T-cell (primary cell): ENCODE measurements at regions not wholly inside any gene's neighbourhood (a gene's known extent, or its start where the extent isn't known, plus 50 kb on each side); places are given as distances from the start of the nearest gene placed in this dataset.

ENCODE experiments used
- ATAC-seq, 4 experiments: fragments of 200-7000 bp in 3 of 4; fragments of 150-1000 bp in 1 of 4; cut with Tn5 transposase; replicated peaks in 1 of 4; 1 replicate in 3 of 4; 2 replicates in 1 of 4; pipeline ENCODE4 v1.10.0; 2021; ENCODE audit warnings: moderate library complexity in 3 of 4, mild to moderate bottlenecking in 2 of 4, moderate number of reproducible peaks in 1 of 4
- CTCF ChIA-PET, 2 donors: fragments of 300-600 bp; sonication (Branson Sonifier 250); formaldehyde crosslinking; loops; one replicate each; lab custom pipeline; 2022; ENCODE audit warnings: antibody characterized with exemption in 2 of 2; lab: Charles Lee
- POLR2A ChIA-PET, 2 donors: fragments of 300-600 bp; sonication (Branson Sonifier 250); formaldehyde crosslinking; loops; one replicate each; lab custom pipeline; 2022; ENCODE audit warnings: antibody characterized with exemption in 2 of 2; lab: Charles Lee
- DNase-seq, 35 experiments: peaks; one replicate each; pipeline versions ENCODE4 v3.0.0 to v3.0.0-alpha.2; 2013 to 2023
- H3K27ac ChIP-seq: one replicate; pipeline ENCODE4 v1.5.1; 2013; ENCODE audit warnings: low read length
- H3K27me3 ChIP-seq, 2 experiments: replicated peaks in 1 of 2; 1 replicate in 1 of 2; 2 replicates in 1 of 2; pipeline versions ENCODE4 v1.6.1 to v1.7.0; 2013; ENCODE audit warnings: low read length in 1 of 2, mixed read lengths in 1 of 2; ENCODE audit not compliant: control insufficient read depth in 2 of 2, insufficient read depth in 2 of 2; ENCODE audit errors: extremely low read depth in 1 of 2
- H3K36me3 ChIP-seq, 2 donors: 1 replicate in 1 of 2; 2 replicates in 1 of 2; pipeline versions ENCODE4 v1.6.1 to v1.7.0; 2013; ENCODE audit warnings: low read length in 1 of 2; ENCODE audit not compliant: control insufficient read depth in 2 of 2, insufficient read depth in 1 of 2; ENCODE audit errors: extremely low read depth in 1 of 2
- H3K4me1 ChIP-seq, 2 experiments: 1 replicate in 1 of 2; 2 replicates in 1 of 2; pipeline versions ENCODE4 v1.6.1 to v1.7.0; 2013; ENCODE audit warnings: low read length in 2 of 2, mixed read lengths in 1 of 2; ENCODE audit not compliant: insufficient read depth in 2 of 2, control insufficient read depth in 1 of 2; ENCODE audit errors: extremely low read depth in 1 of 2
- H3K4me3 ChIP-seq, 2 donors: 1 replicate in 1 of 2; 2 replicates in 1 of 2; pipeline versions ENCODE4 v1.5.1 to v1.7.0; 2013; ENCODE audit warnings: mild to moderate bottlenecking in 2 of 2, low read length in 1 of 2, moderate library complexity in 1 of 2; ENCODE audit not compliant: control insufficient read depth in 1 of 2; ENCODE audit errors: extremely low read depth in 1 of 2
- H3K9me3 ChIP-seq: 2 replicates; pipeline ENCODE4 v1.7.0; 2013
- H3K27ac Mint-ChIP-seq, 2 donors: one replicate each; pipeline ENCODE4 v1.8.0; 2020 to 2021; ENCODE audit warnings: mild to moderate bottlenecking in 2 of 2, mixed read lengths in 2 of 2
- H3K27me3 Mint-ChIP-seq, 2 donors: one replicate each; pipeline ENCODE4 v1.8.0; 2021 to 2022; ENCODE audit warnings: mixed read lengths in 2 of 2
- H3K36me3 Mint-ChIP-seq: one replicate; pipeline ENCODE4 v1.8.0; 2021; ENCODE audit warnings: mixed read lengths
- H3K4me1 Mint-ChIP-seq, 3 donors: one replicate each; pipeline ENCODE4 v1.8.0; 2020 to 2022; ENCODE audit warnings: mixed read lengths in 3 of 3, mild to moderate bottlenecking in 1 of 3
- H3K4me3 Mint-ChIP-seq, 3 donors: one replicate each; pipeline ENCODE4 v1.8.0; 2020 to 2022; ENCODE audit warnings: mild to moderate bottlenecking in 3 of 3, mixed read lengths in 3 of 3, moderate library complexity in 3 of 3
- H3K9me3 Mint-ChIP-seq, 3 donors: one replicate each; pipeline ENCODE4 v1.8.0; 2020 to 2022; ENCODE audit warnings: mixed read lengths in 3 of 3
- WGBS: methylation state at CpG from one replicate; pipeline ENCODE4 v1.1.5; 2013; ENCODE audit warnings: missing lambda C conversion rate; ENCODE audit not compliant: insufficient coverage; 5-methylcytosine and 5-hydroxymethylcytosine counted together

GRCh38 chr9:24766081-24766480, 220.4 kb upstream of the IZUMO3 start:
- ChIA-PET POLR2A (no interaction called here), CTCF (no interaction called here)
- Mint-ChIP-seq H3K27ac (no peak overlapping the region), H3K36me3 (no peaks in the 10 kb centered on the region), H3K4me3 (no peak overlapping the region), H3K27me3 (no peaks in the 10 kb centered on the region), H3K4me1 (no peaks in the 10 kb centered on the region), H3K9me3 (peaks cover 27 to 50% (median 30%) of the 10 kb centered on the region in 3 donors)
- H3K36me3 ChIP-seq: no peaks in the 10 kb centered on the region
- H3K4me3 ChIP-seq: no peak overlapping the region
- H3K9me3 ChIP-seq: peaks cover 6% of the 10 kb centered on the region
- H3K27me3 ChIP-seq: no peaks in the 10 kb centered on the region
- DNase-seq: no peak
- H3K27ac ChIP-seq: no peak overlapping the region
- no peaks in the 10 kb centered on the region for H3K4me1 ChIP-seq
- no CpG with 5 or more reads among the region's 1 CpG for WGBS
- no peak for ATAC-seq

DNA sequence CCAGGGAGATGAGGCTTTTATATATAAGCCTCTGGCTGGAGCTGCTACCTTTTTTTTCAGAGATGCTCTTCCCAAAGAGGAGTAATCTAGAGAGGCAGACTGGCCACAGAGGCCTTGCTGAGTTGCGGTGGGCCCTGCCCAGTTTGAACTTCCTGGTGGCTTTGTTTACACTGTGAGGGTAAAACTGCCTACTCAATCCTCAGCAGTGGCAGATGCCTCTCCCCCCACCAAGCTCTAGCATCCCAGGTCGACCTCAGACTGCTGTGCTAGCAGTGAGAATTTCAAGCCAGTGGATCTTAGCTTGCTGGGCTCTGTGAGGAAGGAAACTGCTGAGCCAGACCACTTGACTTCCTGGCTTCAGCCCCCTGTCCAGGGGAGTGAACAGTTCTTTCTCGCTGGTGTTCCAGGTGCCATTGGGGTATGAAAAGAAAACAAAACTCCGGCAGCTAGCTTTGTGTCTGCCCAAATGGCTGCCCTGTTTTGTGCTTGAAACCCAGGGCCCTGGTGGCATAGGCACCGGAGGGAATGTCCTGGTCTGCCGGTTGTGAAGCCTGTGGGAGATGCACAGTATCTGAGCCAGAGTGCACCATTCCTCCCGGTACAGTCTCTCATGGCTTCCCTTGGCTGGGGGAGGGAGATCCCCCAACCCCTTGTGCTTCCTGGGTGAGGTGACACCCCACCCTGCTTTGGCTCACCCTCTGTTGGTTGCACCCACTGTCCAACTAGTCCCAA, 219.5 kb upstream of the IZUMO3 start:
- no peaks in the 10 kb centered on the region for H3K36me3 Mint-ChIP-seq

GRCh38 chr9:24738421-24738961, 192.8 kb upstream of the IZUMO3 start:
- Mint-ChIP-seq H3K27me3 (no peaks in the 10 kb centered on the region), H3K4me3 (no peak overlapping the region), H3K9me3 (peaks cover 15 to 34% (median 18%) of the 10 kb centered on the region in 3 donors), H3K4me1 (no peaks in the 10 kb centered on the region), H3K36me3 (no peaks in the 10 kb centered on the region), H3K27ac (no peak overlapping the region)
- Histone ChIP-seq H3K4me3 (no peak overlapping the region), H3K27ac (no peak overlapping the region), H3K9me3 (peaks cover 3% of the 10 kb centered on the region), H3K27me3 (no peaks in the 10 kb centered on the region), H3K36me3 (no peaks in the 10 kb centered on the region), H3K4me1 (no peaks in the 10 kb centered on the region)
- DNase-seq: no peak
- ATAC-seq: no peak
- ChIA-PET CTCF (no interaction called here), POLR2A (no interaction called here)
- WGBS: 86% methylated on average over 14 of the region's 29 CpGs

More for the DNA sequence above, 219.5 kb upstream of the IZUMO3 start:
- H3K27ac Mint-ChIP-seq: no peak overlapping the region
- DNase-seq: no peak
- peaks cover 6% of the 10 kb centered on the region for H3K9me3 ChIP-seq
- no peak overlapping the region for H3K4me3 ChIP-seq
- no peak overlapping the region for H3K4me3 Mint-ChIP-seq
- no peak for ATAC-seq
- ChIA-PET POLR2A (no interaction called here), CTCF (no interaction called here)
- no peaks in the 10 kb centered on the region for H3K4me1 ChIP-seq
- WGBS: 76% methylated on average over 4 of the region's 7 CpGs
- H3K9me3 Mint-ChIP-seq: peaks cover 31 to 52% (median 36%) of the 10 kb centered on the region in 3 donors
- H3K4me1 Mint-ChIP-seq: no peaks in the 10 kb centered on the region
- H3K27ac ChIP-seq: no peak overlapping the region
- no peaks in the 10 kb centered on the region for H3K27me3 Mint-ChIP-seq
- H3K27me3 ChIP-seq: no peaks in the 10 kb centered on the region
- H3K36me3 ChIP-seq: no peaks in the 10 kb centered on the region

DNA sequence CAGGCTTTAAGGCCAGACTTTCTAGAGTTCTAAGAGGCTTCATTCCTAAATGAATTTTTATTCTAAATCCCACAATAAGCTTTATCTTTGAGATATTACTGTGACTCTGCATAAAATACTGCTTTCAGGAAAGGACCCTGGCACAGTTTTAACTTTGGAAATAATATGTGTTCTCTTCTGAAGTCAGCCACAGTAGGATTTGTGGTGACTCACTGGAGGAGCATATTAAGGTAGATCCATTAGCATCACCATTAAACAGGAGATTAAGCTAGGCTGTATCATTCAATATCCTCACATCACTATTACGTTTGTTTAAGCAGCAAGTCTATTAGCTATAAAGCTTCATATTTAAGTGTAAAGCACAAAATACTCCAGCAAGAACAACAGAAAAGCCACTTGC, 186.1 kb upstream of the IZUMO3 start:
- Mint-ChIP-seq H3K4me1 (no peaks in the 10 kb centered on the region), H3K27me3 (no peaks in the 10 kb centered on the region), H3K27ac (no peak overlapping the region), H3K4me3 (no peak overlapping the region), H3K36me3 (no peaks in the 10 kb centered on the region), H3K9me3 (peaks cover 8 to 33% (median 10%) of the 10 kb centered on the region in 3 donors)
- no peak for ATAC-seq
- Histone ChIP-seq H3K36me3 (no peaks in the 10 kb centered on the region), H3K9me3 (peaks cover 2% of the 10 kb centered on the region), H3K4me3 (no peak overlapping the region), H3K27me3 (no peaks in the 10 kb centered on the region), H3K4me1 (no peaks in the 10 kb centered on the region), H3K27ac (no peak overlapping the region)
- no peak for DNase-seq
- ChIA-PET CTCF (no interaction called here), POLR2A (interaction anchor here in 1 of 2 donors (0.7 kb wide), 1 partner anchor 568 kb away, joined by 3 read pairs; no protein-coding TSS in a partner anchor)
- WGBS: 50% methylated on average over 1 of the region's 1 CpG

DNA sequence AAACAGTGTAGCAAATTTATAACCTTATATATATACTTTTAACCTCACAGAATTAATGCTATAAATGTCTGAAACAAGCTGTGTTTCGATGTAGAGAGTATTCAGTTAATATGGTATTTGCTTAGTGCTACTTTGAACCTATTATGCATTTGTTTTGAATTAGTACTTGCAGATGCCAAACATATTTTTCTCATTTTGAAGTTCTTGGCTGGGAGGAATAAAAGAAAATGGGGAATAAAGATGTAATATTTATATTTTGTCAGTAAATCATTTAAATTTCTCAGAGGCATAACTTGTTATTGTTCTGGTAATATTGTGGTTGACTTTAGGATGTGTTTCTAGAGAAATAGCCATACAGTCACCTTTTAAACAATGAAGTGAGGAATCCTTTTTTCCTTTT, 175.9 kb upstream of the IZUMO3 start:
- no peaks in the 10 kb centered on the region for H3K36me3 Mint-ChIP-seq
- no peak for DNase-seq
- ChIA-PET POLR2A (no interaction called here), CTCF (interaction anchor here in 1 of 2 donors (0.7 kb wide), 1 partner anchor 410 kb away, joined by 3 read pairs; no protein-coding TSS in a partner anchor)
- no peak overlapping the region for H3K4me3 Mint-ChIP-seq
- Histone ChIP-seq H3K4me3 (no peak overlapping the region), H3K36me3 (no peaks in the 10 kb centered on the region), H3K27ac (no peak overlapping the region), H3K4me1 (no peaks in the 10 kb centered on the region), H3K9me3 (peaks cover 2% of the 10 kb centered on the region), H3K27me3 (no peaks in the 10 kb centered on the region)
- WGBS: no CpG with 5 or more reads among the region's 1 CpG
- no peak overlapping the region for H3K27ac Mint-ChIP-seq
- ATAC-seq: no peak
- peaks cover 4 to 22% (median 15%) of the 10 kb centered on the region in 3 donors for H3K9me3 Mint-ChIP-seq
- no peaks in the 10 kb centered on the region for H3K4me1 Mint-ChIP-seq
- H3K27me3 Mint-ChIP-seq: no peaks in the 10 kb centered on the region

- Histone ChIP-seq H3K36me3 (no peaks in the 10 kb centered on the region), H3K4me3 (no peak overlapping the region), H3K27ac (no peak overlapping the region), H3K4me1 (no peaks in the 10 kb centered on the region), H3K9me3 (peaks cover 6% of the 10 kb centered on the region), H3K27me3 (no peaks in the 10 kb centered on the region)
- no peaks in the 10 kb centered on the region for H3K27me3 Mint-ChIP-seq
- no peaks in the 10 kb centered on the region for H3K36me3 Mint-ChIP-seq
- WGBS: no CpG with 5 or more reads among the region's 2 CpGs
- POLR2A ChIA-PET: no interaction called here
- no peak for ATAC-seq
- no peak overlapping the region for H3K27ac Mint-ChIP-seq
- CTCF ChIA-PET: no interaction called here
- DNase-seq: no peak
- H3K4me3 Mint-ChIP-seq: no peak overlapping the region
- H3K9me3 Mint-ChIP-seq: peaks cover 5 to 23% (median 17%) of the 10 kb centered on the region in 3 donors
- no peaks in the 10 kb centered on the region for H3K4me1 Mint-ChIP-seq
Measured at GRCh38 chr9:24712206-24712605, 166.5 kb upstream of the IZUMO3 start.
